ENCODE measurements at regions not wholly inside any gene's neighbourhood (a gene's known extent, or its start where the extent isn't known, plus 50 kb on each side); places are given as distances from the start of the nearest gene placed in this dataset.
A peak's percentile ranks its signal among the peaks of the same experiment; 100 is the strongest.

- no peak for DNase-seq
These were observed 63.0 kb upstream of the TRIM2 start for GRCh38 chr4:153141238-153141637.

GRCh38 chr4:153142700-153143438, 61.4 kb upstream of the TRIM2 start:
- peak; percentile 78 for DNase-seq

GRCh38 chr4:153143527-153144348, 60.5 kb upstream of the TRIM2 start:
- DNase-seq = peak; percentile 58

GRCh38 chr4:153146031-153146430, 58.2 kb upstream of the TRIM2 start:
- no peak for DNase-seq

- no peak for DNase-seq
These were observed 57.3 kb upstream of the TRIM2 start for GRCh38 chr4:153146961-153147360.

- no peak for DNase-seq
These were observed 55.5 kb upstream of the TRIM2 start for GRCh38 chr4:153148791-153149190.

GRCh38 chr4:153151535-153152455, 52.4 kb upstream of the TRIM2 start:
- DNase-seq = peak; percentile 21

GRCh38 chr4:153152501-153153338, 51.5 kb upstream of the TRIM2 start:
- peak; percentile 52 for DNase-seq

GRCh38 chr4:153153339-153153871, 50.8 kb upstream of the TRIM2 start:
- DNase-seq = peak; percentile 46

- DNase-seq = peak; percentile 26
These were observed 50.0 kb upstream of the TRIM2 start for GRCh38 chr4:153154007-153154975.

All from NCI-H1694 (cell line).